ENCODE measurements at regions not wholly inside any gene's neighbourhood (a gene's known extent, or its start where the extent isn't known, plus 50 kb on each side); places are given as distances from the start of the nearest gene placed in this dataset.
A peak's percentile ranks its signal among the peaks of the same experiment; 100 is the strongest.

DNA sequence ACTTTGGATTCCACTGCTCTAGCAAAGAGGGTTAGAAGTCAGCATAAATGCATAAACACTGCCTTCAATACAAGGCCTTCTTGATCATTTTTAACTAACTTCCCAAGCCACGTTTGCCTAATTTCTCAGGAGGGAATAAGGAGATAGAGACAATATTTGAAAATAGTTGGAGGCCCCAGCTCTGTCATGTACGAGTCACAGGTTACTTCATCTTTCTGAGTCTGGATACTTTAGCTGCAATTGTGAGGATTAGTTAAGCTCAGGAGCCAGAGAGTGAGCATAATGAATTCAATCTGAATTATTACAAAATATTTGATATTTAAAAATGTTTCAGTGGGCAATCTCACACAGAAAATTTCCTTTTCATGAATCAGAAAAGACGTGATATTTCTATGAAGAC lies 298.9 kb downstream of the SHOX2 start:
- DNase-seq (ENCODE audit: low spot score): no peak

DNA sequence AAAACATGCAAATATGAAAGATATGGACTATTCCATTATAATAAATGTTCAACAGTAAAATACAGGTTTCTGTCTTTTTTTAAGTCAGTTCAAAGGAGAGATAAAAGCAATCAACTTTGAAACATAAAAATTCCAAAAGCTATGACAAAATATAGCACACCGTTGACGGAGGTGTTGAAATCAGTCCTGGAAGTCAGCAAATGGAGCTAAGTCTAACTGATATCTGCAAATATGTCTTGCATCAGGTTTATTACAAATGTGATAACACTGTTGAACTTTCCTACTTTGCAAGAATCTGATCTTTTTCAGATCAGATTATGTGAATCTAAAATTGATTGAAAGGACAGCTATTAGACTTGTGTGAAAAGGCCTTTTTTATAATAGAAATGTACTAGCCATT lies 300.7 kb downstream of the SHOX2 start:
- DNase-seq (ENCODE audit: low spot score): no peak

DNA sequence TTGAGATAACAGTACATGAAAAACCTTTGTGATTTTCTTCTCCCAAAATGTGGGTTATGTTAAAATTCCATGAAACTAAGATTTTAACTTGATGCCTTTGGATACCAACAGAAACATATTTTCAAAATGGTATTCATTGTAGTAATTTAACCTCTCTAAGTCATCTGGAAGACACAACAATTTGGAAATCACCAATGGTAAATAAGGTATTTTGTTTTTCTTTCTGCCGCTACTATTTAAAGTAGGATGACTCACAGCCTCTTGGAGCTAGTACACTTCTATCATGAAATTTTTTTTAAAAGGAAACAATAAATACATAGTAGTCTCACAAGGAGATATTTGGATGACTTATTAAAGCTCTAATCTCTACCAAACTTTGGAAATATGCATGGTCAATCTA lies 291.6 kb upstream of the VEPH1 start:
- DNase-seq (ENCODE audit: low spot score): no peak

DNA sequence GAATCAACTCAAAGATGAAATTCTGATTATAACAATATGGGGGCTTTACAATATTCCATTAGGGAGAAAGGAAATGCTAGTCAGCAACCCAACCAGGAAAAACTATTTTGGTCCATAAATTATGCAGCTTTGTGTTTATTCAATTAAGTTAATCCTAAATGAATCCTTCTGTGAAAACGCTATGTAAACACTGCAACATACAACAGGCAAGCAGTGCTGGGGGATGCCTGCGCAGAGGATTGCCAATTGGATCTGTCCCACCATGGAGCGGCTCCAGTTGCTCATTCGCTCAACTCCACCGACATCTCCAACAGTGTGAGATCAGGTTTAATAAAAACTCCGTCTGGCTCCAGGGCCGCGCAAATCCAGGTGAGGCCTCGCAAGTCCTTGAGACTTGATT lies 290.5 kb upstream of the VEPH1 start:
- DNase-seq (ENCODE audit: low spot score): no peak

DNA sequence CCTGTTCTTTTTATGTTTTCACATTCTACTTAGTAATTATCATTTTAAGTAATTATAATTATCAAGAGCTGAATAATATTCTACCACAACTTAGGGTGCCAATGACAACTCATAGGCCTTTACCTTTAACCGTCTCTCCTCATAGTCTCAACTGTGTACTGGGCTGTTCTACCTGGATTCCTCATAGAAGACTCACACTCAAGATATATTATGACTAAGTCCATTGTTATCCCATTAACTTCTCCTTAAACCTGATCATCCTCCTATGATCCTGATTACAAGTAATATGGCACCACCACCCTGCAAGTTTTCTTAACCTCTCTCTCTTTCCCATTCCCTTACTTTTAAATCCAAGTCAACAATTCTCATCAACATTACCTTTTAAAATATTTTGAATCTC lies 285.9 kb upstream of the VEPH1 start:
- no peak for DNase-seq (ENCODE audit: low spot score)

DNA sequence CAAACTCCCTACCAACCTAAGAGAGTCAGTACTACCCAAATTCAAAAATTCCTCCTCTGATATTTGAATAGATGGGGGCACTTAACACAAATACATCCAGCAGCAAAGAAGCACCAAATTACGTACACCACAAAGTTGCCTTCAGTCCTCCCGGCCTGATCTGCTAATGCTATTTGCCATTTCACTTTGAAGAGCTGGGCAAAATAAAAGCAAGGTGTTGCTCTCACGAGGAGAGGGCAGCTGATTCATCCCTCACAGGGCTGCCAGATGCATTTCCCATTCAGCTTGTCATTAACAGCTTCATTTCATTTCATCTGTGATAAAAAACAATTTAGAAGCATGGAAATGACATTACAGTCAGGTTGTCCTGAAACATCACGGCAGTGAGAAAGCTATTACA lies 283.4 kb upstream of the VEPH1 start:
- DNase-seq (ENCODE audit: low spot score): no peak

DNA sequence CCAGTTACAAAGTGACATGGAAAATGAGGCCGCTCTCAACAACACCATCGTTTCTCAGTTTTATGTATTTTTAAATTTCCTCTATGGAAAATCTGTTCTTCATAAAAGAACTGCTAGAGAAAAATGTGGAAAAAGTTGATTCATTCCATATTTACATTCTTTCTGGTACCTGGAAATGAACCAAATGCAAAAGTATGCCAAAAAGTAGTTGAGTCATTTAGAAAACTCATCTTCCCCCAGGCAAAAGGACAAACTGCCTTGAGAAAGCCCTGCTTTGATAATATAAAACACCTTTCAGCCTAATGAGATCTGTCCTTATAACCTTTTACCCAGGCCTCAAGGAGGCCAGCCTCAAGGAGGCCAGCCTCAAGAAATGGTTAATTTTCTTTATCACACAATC lies 283.0 kb upstream of the VEPH1 start:
- DNase-seq (ENCODE audit: low spot score): no peak

DNA sequence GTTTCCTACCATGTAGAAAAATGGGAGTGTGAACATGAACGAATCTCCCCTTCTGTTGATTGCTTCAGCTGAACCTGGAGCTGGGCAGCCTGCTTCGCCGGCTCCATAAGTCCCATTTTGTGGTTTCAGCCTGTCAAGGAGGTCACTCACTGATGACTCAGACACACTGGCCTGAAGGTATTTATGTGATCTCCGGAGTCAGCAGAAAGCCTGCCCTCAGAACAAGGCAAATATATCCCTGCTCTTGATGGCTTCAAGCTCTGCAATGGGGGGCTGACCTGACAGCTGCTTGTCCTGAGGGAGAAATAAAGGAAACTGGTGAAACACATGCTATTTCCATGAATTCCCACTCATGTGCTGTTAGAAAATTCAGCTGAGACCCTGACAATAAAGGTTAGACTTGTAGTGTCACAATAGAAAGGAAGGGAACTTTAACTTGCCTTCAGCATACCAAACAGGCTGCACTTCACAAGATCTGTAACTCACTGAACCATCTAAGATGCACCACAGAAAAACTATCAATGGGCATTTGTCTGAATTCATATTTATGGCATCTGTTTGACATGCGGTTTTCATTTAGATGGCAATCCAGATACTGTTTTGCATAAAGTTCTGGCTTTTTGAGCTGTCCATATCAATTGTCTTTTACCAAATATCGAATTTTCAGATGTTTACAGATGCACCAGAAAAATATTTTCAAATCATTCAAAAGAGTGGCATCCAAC lies 282.0 kb upstream of the VEPH1 start:
- peak; percentile 13 for DNase-seq (ENCODE audit: low spot score)

DNA sequence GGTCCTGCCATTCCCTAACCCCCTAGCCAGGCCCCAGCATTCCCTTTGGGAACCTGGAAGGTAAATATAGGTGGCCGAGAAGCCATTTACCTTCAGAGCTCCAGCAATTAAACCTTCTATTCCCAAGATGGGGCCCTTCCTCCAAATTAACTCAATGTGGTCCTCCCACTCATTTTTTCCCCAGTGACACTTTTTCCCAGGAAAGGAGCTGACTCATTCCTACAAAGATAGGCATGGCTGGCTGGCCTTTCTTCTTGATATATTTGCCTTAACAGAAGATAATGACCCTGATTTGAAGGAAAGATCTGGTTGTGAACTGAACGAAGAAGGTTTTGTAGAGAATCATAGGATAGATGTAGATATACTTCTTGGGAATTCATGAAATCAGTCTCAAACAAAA lies 279.0 kb upstream of the VEPH1 start:
- DNase-seq (ENCODE audit: low spot score): no peak

DNA sequence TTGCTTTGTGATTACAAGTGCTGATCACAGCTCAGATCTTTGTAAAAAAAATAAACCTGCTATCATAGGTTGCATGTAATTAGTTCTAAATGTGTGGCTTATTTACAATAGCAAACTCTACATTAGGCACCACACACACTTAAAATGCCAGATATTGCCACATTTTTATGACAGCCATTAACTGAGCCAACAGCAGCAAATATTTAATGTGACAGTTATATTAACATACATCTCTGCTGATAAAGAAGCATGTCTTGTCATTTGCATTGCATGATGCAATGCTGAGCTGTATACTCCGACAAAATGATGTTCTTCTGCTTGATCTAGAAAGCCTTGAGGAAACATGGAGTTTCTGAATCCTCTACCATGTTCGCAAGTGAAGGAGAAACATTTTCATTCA lies 273.6 kb upstream of the VEPH1 start:
- no peak for DNase-seq (ENCODE audit: low spot score)

DNA sequence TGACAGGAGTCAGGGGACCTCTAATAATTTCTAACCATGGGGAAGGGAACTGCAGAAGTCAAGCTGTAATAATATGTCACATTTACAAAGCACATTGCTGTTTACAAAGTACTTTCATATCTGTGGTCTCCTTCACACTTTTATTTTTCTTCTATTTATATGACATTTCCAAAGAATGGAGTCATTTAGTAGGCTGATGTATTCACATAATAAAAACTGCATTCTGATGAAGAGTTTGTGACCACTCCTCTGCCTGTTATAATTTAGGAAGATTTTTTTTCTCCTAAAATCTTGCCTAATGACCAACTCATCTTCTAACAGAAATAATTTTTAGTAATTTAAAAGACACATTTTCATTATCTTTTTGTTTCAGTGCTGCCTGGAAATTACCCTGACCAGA lies 272.2 kb upstream of the VEPH1 start:
- DNase-seq (ENCODE audit: low spot score): no peak

DNA sequence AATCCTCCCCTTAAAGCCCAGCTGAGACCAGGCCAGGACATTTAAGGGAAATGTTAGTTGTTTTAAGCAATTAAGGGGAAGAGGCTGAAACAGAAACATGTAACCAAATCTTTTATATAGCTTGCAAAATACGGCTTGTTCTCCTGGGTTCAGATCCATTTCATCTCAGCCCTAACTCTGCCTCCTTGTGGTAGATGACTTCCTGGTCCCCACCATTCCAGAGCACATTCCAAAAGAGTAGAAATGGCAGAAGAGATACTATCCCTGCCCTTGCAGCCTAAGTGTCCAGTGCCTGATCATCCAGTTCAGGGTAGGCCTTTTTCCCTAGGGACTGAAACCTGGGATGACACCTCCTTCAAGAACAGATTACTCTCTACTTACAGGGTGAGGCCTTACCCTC lies 266.2 kb upstream of the VEPH1 start:
- no peak for DNase-seq (ENCODE audit: low spot score)

DNA sequence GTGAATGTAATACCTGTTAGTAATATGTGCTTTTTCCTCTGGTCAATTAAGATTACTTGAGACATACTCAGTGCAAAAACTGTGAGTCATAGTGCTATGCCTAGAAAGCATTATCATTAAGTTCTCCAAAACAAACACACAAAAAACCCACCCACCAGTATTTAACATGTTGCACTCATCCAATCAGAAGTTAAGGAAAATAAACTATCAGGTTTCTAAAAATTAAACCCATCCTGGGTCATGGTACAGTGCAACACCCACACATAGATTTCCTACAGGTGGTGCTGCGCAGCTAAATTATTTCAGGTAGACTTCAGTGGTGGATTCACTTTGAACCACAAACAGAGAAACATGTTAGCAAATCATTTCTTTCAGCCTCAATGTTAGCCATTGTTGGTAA lies 264.4 kb upstream of the VEPH1 start:
- no peak for DNase-seq (ENCODE audit: low spot score)

DNA sequence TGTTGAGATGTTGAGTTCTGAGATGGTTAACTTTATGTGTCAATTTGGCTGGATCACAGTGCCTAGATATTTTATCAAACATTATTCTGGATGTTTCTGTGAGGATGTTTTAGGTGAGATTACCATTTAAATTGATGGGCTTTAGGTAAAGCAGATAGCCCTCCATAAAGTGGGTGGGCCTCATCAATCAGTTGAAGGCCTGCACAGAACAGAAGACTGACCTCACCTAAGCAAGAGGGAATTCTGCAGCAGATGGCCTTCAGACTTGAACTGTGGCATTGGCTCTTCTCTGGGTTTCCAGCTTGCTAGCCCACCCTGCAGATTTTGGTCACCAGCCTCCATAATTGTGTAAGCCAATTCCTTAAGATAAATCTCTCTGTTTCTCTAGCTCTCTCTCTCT lies 260.4 kb upstream of the VEPH1 start:
- DNase-seq (ENCODE audit: low spot score): no peak

DNA sequence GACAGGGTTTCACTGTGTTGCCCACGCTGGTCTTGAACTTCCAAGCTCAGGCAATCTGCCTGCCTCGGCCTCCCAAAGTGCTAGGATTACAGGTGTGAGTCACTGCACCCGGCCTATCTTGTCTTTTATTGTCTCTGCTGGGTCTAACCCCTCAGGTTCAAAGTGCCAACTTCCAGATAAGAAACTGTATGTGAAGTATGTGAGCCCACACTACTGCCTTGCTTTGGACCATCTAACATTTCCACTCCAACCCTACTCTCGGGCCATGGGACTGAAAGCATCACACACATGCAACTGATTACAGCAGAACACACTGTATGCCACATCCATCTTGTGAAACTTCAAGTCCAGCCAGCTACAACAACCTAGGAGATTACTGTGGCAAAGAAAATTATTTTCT lies 256.1 kb upstream of the VEPH1 start:
- no peak for DNase-seq (ENCODE audit: low spot score)

DNA sequence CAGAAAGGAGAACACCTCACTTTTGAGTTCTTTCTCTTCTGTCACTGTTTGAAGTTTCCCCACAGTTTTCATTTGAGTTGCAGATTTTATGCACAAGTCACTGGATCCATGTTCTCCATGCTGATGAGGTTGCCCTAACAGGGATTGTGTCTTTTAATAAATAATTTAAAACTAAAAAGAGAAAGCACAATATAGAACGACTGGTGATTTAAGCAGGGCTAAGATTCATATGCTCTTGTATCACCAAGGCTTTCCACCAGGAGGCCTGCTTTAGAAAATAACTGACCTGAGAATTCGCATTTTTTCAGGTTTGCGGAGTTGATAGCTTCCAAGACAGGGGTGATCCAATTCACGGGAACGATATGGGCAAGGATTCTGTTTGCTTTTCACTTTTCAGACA lies 252.0 kb upstream of the VEPH1 start:
- DNase-seq (ENCODE audit: low spot score): no peak

DNA sequence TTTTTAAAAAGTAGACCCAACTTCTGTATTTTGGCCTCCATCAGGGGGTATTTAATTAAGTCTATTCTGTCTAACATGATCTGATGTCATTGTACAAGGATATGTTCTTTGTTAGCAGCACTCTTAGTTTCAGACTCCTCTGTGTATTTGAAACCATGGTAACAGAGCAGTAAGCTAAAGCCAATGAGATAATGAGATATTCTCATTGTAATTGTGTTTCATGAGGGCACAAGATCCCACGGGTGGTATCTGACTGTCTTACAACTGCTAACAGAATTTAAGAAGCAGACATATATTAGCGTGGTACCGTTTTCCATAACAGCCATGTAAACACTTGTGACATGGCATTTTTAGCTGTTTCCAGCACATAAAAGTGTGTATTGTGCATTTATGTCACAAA lies 251.2 kb upstream of the VEPH1 start:
- no peak for DNase-seq (ENCODE audit: low spot score)

DNA sequence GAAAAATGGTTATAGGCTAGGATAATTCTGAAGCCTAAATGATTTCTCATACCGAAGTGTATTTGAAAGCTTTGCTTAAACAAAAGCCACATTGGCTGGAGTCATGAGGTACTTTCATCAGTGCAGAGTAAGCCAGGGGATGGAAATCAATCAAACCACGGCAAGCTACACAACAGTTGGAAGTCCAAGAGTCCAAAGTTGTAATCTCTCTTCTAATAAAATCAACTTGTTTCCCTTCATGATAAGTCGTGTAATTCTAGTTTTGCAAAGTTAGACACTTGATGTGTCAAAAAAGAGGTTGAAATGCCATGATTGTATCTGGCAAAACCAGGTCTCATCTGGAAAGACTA lies 250.5 kb upstream of the VEPH1 start:
- DNase-seq (ENCODE audit: low spot score): no peak

DNA sequence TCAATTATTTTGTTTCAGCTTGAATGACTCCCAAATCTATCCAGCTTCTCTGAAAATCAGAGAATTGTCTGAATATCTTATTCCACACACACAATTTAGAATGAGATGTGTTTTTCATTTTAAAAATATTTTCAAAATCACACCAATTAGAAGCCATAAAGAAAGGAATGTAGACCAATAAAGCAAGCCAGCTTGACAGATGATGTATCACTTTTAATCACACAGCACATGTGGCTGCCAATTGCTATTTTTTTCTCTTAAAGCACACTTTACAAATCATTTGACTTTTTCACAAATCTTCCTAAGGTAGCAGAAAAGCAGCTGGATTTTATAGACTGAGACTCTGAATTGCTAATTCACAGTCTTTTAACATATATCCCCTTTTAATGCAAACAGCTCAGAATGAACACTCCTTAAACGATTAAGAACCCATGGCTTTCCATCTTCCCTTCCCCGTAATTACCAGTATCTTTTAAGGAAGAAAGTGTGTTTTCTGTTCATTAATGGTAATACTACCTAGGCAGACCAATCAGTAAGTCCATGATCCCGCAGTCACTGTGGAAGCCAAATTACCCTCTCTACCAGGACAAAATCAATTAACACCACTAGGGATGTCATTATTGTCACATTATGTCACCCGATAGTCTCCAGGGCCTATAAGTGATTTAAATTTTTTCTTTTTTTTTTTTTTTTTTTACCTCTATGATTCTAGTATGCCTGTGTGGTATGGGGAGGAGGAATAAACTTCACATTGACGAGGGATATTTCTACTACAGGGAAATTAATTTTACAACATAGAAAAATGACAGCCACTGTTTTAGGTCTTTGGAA lies 250.0 kb upstream of the VEPH1 start:
- DNase-seq (ENCODE audit: low spot score): no peak

DNA sequence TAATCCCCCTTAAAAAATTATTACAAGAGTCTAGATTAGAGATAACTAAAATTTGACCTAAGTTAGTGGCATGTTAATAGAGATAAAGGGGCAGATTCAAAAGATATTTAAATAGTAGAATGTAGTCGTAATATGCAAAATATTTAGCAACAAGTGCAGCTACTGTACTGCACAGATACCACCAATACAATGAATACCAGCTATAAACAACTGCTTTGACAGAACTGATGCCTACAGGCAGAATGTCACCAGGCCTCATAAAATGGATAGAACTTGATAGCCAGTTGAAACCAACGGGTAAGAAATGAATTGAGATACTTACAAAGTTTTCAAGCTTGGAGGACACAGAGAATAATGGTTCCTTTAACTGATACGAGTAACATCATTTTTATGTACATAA lies 249.3 kb upstream of the VEPH1 start:
- DNase-seq (ENCODE audit: low spot score): no peak

DNA sequence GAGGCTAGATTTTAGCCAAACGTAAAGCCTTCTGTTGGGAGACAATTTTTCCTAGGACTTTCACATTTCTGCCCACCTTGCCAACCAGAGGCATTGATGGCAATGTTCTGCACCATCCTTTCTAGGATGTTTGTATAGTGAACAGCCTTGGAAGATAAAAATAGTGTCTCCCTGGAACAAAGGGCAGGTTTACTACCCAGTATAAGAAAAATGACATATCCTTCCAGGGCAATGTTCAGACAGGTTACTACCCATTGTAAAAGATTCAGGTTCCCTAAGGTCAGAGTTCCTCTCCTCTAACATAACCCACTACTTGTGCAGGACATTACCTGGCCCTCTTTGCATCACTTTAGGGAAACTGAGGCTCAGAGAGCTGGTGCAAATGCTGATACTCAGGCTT lies 248.2 kb upstream of the VEPH1 start:
- no peak for DNase-seq (ENCODE audit: low spot score)

DNA sequence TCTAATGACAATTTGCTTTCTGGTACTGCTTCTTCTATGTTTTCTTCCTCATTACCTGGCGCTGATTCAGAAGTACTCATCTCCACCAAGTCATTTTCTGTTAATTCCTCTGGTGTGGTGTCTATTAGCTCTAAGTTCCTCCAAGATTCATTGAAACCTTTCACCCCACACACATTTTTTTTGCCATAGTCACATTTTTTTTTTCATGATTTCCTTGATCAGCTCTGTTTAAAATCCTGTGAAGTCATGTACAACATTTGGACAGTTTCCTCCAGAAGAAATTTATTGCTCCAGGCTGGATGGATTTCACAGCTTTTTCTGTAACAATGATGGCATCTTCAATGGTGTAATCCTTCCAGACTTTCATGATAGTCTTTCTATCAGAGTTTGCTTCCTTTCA lies 243.2 kb upstream of the VEPH1 start:
- DNase-seq (ENCODE audit: low spot score): no peak

DNA sequence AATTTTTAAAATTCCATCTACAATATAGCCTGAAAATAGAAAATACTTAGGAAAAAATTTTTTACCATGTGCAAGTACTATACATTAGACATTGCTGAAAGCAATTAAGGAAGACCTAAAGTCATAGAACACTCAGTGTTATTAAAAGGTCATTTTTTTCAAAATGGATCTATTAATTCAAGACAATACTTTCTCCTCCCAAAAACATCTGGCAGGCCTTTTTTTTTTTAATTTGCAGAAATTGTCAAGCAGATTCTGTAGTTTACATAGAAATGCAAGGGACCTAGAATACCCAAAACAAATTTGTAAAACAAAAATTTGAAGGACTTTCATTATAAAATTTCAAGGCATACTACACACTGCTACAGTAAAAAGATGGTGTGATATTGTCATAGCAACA lies 238.4 kb upstream of the VEPH1 start:
- no peak for DNase-seq (ENCODE audit: low spot score)

DNA sequence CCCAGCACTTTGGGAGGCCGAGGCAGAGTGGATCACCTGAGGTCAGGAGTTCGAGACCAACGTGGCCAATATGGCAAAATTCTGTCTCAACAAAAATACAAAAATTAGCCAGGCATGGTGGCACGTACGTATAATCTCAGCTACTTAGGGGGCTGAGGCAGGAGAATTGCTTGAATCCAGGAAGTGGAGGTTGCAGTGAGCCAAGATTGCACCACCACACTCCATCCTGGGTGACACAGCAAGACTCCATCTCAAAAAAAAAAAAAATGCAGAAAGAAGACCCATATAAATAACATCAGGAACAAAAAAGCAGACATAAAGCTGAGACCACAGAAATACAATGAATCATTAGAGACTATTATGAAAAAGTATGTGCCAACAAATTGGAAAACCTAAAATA lies 235.2 kb upstream of the VEPH1 start:
- no peak for DNase-seq (ENCODE audit: low spot score)
